GM23338 (cell line): ENCODE measurements at regions not wholly inside any gene's neighbourhood (a gene's known extent, or its start where the extent isn't known, plus 50 kb on each side); places are given as distances from the start of the nearest gene placed in this dataset.

Experiments
- EZH2 ChIP-seq: fragments of 200-600 bp; sonication (generic); IDR thresholded peaks from one replicate; pipeline ENCODE4 v1.8.0; 2017; ENCODE audit warnings: antibody characterized with exemption, mild to moderate bottlenecking, low read depth; ENCODE audit not compliant: unreplicated experiment
- JUNB ChIP-seq: IDR thresholded peaks from one replicate; pipeline ENCODE4 v1.6.1; 2016; ENCODE audit warnings: antibody characterized with exemption; ENCODE audit not compliant: unreplicated experiment
- REST ChIP-seq: IDR thresholded peaks from one replicate; pipeline ENCODE4 v1.6.1; 2018; ENCODE audit warnings: antibody characterized with exemption; ENCODE audit not compliant: unreplicated experiment
- TF ChIP-seq, protein P1 (sequence below), 2 experiments: fragments of 200-600 bp in 1 of 2; sonication (generic) in 1 of 2; conservative IDR thresholded peaks; 2 replicates each; pipeline versions ENCODE4 v1.5.1 to v1.6.1; 2016 to 2017; ENCODE audit warnings: antibody characterized with exemption in 2 of 2, low read depth in 2 of 2, mild to moderate bottlenecking in 2 of 2, moderate library complexity in 1 of 2

DNA sequence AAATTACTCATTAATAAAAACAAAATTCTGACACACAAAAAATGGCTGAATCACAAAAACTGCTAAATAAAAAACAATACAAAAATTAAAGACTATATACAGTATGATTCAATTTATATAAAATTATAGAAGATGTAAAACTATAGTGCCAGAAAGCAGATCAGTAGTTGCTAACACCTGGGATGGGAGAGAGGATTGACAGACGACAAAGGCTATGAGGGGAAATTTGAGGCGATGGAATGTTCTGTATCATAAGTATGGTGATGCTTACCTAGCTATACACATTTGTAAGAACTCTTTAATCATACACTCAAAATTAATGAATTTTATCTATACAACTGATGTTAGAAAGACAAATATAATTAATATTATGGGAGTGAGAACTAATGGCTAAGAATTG lies 247.9 kb upstream of the GJE1 start:
- TF ChIP-seq, protein P1, sequence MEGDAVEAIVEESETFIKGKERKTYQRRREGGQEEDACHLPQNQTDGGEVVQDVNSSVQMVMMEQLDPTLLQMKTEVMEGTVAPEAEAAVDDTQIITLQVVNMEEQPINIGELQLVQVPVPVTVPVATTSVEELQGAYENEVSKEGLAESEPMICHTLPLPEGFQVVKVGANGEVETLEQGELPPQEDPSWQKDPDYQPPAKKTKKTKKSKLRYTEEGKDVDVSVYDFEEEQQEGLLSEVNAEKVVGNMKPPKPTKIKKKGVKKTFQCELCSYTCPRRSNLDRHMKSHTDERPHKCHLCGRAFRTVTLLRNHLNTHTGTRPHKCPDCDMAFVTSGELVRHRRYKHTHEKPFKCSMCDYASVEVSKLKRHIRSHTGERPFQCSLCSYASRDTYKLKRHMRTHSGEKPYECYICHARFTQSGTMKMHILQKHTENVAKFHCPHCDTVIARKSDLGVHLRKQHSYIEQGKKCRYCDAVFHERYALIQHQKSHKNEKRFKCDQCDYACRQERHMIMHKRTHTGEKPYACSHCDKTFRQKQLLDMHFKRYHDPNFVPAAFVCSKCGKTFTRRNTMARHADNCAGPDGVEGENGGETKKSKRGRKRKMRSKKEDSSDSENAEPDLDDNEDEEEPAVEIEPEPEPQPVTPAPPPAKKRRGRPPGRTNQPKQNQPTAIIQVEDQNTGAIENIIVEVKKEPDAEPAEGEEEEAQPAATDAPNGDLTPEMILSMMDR (conservative IDR thresholded peaks at IDR 0.05; ENCODE audit: low read depth in 2 of 2) = no peak
- no peak for TF ChIP-seq JUNB
- no peak for TF ChIP-seq EZH2
- no peak for TF ChIP-seq REST
